ENCODE measurements at regions not wholly inside any gene's neighbourhood (a gene's known extent, or its start where the extent isn't known, plus 50 kb on each side); places are given as distances from the start of the nearest gene placed in this dataset.
"Not testable (repeated sequence)": the region's sequence is repeated elsewhere in the genome, so short reads cannot be mapped to it uniquely, and the experiment has no call there.

- no peak for DNase-seq
Observed at GRCh38 chr13:87368639-87369038, 302.5 kb upstream of the SLITRK5 start.

- no peak for DNase-seq
Observed at GRCh38 chr13:87376081-87376480, 295.1 kb upstream of the SLITRK5 start.

DNA sequence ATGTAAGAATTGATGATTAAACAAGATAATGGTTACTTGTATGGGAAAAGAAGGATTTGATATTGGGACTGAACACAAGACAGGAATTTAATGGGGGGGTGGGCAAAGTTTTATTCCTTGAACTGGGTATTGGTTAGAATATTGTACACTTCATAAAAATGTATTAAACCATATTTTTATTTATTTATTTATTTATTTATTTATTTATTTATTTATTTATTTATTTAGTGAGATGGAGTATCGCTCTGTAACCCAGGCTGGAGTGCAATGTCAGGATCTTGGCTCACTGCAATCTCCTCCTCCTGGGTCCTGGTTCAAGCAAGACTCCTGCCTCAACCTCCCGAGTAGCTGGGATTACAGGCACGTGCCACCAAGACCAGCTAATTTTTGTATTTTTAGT is 287.1 kb upstream of the SLITRK5 start:
- no peak for DNase-seq

GRCh38 chr13:87393358-87393757 is 277.8 kb upstream of the SLITRK5 start:
- DNase-seq: no peak

GRCh38 chr13:87398047-87398446 is 273.1 kb upstream of the SLITRK5 start:
- no peak for DNase-seq

GRCh38 chr13:87403748-87404432 is 267.3 kb upstream of the SLITRK5 start:
- DNase-seq: no peak

GRCh38 chr13:87426742-87427141 is 244.4 kb upstream of the SLITRK5 start:
- no peak for DNase-seq

GRCh38 chr13:87444135-87444534 is 227.0 kb upstream of the SLITRK5 start:
- no peak for DNase-seq

- DNase-seq: no peak
Observed at GRCh38 chr13:87452281-87452680, 218.9 kb upstream of the SLITRK5 start.

DNA sequence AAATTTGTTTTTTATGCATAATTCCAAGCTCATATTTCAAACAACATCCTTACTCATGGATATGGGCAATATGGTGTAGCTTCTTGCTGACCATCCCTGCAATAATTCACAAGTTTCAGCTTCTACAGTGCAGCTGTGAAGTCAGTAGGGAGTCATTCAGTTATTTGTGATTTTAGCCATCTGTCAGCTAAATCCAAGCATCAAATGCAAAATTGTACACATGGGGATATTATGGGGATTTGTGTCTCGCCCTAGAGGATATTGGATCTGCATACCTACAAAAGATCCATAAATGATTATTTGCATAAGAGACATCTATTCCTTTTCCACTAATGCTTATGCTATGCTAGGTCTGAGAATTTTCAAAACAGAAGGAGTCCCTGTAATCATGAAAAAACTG is 217.9 kb upstream of the SLITRK5 start:
- peak; percentile 30 for DNase-seq

DNA sequence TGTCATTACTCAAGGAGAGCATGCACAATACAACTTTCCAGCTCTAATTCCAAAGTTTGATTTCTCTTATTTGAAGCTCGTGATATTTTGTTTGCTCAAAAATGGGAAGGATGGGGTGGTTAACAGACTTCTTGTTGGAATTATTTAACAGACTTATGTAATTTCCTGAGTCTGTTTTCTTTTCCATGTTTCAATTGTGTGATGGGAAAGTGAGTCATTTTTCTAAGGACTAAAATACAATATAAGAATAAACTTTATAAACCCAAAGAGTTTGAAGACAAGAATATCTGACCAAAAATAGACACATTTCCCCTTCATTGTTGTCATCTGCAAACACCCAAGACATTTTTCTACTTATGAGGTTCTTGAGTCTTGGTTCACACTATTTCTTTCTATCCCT is 211.8 kb upstream of the SLITRK5 start:
- no peak for DNase-seq

DNA sequence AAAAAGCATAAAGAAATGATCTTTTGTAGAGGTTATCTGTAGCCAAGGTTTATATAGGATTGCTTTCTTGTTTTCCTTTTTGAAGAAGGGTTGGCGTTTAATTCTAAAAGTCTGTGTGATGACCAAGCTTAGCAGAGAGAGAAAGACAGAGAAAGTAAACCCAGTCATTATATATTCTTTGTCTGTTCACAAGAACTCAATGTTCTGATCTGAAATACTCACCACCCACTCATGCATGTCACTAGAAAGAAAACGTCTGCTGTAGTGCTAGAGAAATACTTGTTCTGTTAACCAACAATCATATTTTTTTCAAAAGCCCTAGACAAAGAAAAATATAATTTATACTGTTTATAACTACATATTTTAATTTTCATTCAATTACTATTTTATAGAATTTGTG is 173.7 kb upstream of the SLITRK5 start:
- DNase-seq: no peak

GRCh38 chr13:87498681-87499080 is 172.5 kb upstream of the SLITRK5 start:
- no peak for DNase-seq

- DNase-seq: no peak
Observed at GRCh38 chr13:87524775-87525174, 146.4 kb upstream of the SLITRK5 start.

DNA sequence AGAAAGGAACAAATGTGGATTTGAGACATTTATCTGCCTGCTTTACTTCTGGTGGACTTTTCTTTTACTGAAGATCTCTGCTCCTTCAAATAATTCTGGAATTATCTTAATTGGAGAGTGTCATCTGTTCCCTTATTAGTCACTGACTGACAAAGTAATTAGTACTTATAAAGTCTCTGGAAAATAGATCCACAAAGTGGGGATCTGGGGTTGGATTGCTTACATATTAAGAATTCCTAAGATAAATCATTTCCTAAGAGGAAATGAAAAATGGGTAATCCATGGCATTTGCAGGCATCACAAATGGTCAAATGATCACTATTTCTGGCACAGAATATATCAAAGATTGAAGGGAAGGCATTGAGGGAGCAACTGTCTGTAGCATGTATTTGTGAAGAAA is 137.4 kb upstream of the SLITRK5 start:
- no peak for DNase-seq

GRCh38 chr13:87535911-87536310 is 135.3 kb upstream of the SLITRK5 start:
- DNase-seq: no peak

DNA sequence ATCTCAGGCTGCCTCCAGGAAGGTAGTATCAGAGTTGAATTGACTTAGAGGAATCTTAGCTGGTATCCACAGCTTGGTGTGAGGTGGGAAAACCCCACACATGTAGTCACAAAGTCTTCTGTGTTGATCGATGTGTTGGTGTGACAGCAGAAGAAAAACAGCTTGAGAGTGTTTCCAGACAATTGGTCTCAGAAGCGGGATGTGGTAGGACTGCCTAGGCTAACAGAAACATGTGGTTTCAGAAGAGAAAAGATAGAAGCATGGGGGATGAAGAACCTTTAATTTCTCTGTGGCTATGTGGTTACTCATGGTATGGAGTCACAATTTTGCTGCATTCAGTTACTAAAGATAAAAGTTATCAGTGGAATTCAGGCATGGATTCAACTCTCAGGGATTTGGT is 134.7 kb upstream of the SLITRK5 start:
- DNase-seq: no peak

DNA sequence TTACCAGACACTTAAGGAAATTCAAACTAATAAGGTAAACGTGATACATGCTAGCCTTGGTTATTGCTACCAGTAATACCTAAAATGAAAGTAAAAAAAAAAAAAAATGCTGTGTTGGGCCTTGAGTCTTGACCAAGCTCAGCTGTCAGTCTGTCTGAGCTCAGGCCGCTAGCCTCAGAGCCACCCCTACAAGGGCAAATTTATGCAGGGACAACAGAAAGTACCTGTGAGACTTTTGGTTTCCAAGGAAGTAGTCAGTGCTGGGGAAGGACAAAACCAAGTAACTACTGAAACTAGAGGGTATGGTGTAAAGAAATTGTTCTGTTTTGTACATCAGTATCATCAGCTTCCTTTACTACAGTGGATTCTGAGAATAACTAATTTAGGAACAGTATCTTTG is 134.3 kb upstream of the SLITRK5 start:
- no peak for DNase-seq

GRCh38 chr13:87537951-87538350 is 133.2 kb upstream of the SLITRK5 start:
- no peak for DNase-seq

- no peak for DNase-seq
Observed at GRCh38 chr13:87538366-87539052, 132.7 kb upstream of the SLITRK5 start.

DNA sequence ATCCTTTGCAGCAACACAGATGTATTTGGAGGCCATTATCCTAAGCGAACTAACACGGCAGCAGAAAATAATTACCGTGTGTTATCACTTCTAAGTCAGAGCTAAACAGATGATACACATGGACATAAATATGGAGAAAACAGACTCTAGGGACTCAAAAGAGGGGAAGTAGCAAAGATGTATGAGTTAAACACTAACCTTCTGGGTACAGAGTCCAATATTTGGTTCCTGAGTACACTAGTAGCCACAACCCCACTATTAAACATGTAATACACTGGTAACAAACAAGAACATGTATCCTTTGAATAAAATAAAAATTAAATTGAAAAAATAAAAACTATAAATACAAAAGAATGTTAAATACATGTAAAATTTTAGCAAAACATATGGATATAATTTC is 118.0 kb upstream of the SLITRK5 start:
- DNase-seq: no peak

DNA sequence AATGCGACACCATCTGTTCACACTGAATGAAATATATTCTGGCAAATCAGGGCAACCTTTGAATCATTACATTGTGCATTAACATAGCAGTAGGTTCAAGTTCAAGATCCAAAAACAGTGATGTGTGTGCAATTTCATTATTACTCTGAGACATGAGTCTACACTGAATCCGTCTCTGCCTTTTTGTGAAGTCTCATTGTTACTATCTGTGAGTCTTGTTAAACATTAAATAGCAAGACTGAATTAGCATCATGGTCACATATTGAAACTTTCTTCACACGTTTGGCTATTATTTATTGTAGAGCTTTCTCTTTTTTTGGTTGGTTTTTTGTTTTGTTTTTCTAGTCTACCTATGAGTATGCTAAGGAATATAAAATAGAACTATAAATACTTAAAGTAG is 117.1 kb upstream of the SLITRK5 start:
- DNase-seq: no peak

DNA sequence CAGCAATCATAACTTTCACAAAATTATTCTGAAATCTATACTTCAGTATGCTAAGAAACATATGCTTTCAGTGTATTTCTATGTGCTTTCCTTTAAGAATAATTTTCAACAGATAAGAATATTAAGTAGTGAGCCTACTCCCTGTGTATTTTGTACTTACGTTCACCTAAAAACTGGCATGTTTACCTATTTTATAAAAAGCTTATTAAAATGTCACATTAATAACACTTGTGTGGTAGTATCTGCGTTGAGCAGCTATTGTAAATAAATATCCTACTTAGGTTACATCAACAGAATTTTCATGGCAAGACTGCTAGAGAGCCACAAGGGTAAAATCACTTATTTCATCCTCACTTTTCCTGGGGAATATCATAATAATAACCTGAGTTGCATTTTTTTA is 113.4 kb upstream of the SLITRK5 start:
- DNase-seq: no peak

DNA sequence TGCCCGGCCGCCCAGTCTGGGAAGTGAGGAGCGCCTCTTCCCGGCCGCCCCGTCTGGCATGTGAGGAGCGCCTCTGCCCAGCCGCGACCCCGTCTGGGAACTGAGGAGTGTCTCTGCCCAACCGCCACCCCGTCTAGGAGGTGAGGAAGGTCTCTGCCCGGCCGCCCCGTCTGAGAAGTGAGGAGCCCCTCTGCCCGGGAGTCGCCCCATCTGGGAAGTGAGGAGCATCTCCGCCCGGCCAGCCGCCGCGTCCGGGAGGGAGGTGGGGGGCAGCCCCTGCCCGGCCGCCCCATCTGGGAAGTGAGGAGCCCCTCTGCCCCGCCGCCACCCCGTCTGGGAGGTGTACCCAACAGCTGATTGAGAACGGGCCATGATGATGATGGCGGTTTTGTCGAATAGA is 109.6 kb upstream of the SLITRK5 start:
- not testable (repeated sequence) for DNase-seq

- no peak for DNase-seq
Observed at GRCh38 chr13:87570669-87571068, 100.5 kb upstream of the SLITRK5 start.

Data from NCI-H524 treated with DMSO at 0.1 percent for 48 hours (cell line).